ENCODE measurements at regions not wholly inside any gene's neighbourhood (a gene's known extent, or its start where the extent isn't known, plus 50 kb on each side); places are given as distances from the start of the nearest gene placed in this dataset.

DNA sequence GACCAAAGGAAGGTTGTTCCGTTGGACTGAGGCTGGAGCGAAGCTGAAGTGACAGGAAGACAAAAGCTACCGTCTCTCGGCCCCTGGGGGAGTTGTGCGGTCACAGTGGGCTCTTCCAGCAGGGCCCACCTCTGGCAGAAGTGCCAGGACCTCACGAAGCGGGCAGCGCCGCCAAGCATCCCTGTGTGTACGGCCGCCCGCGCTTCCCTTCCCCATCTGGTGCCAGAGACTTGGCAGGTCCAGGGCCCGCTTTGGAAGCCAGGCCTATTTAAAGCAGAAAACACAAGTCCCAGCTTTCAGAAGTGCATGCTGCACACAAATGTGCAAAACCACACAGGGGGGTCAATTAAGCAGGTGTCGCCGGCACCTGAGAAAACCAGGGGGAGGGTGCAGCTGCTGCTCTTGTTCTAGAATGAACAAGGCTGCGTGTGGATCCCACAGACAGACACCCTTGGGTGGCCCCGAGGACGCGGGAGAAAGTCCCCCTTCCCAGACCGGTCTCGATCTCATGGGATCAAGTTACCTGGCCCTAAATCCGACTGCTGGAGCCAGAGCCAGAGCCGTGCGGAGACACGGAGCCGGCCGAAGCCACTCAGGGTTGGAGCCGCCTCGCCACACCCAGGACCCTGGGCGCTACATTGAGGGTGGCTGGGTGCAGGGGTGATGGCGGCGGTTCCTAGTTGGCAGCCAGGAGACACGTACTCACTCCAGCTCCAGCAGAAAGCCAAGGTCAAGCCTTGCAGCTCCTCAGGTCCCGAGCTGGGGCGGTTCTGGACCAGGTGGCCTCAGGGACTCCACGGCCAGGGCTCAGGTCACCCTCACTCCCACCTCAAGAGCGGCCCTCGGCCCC lies 51.8 kb upstream of the PPP2R2D start:
- no peak for DNase-seq (ENCODE audit: low read depth in 2 of 2)

DNA sequence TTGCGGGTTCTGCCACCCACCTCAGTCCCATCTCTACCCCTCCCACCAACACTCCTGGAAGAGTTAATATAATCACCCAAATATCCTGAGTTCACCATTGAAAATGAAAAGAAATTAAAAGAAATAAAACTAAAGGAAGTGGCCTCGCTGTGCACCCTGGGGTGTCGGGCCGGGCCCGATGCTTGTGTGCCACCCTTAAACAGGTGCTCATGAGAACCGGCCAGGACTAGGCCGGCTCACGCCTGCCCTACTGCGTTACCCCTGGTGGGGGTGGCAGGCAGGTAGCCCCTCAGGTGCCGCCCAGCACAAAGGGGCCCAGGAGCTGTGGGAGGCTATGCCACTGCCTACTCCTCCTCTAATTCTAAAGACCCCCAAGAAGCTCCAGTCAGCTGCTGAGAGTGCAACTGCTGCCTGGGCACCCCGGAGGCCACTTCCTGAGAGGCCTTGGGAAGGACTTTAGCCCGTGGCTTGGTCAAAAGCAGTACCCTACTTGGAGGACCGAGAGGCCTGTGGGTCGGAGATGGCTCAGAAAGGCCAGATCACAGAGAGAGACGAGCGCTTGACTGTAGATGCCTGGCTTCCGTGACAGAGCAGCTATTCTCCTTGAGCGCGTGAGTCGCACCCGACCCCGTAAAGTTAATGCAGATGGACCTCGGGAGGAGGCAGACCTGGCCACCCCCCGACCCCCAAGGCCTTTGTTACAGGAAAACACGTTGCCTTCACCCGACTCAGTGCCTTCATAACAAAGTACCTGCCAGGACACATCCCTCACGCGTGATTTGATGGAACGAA lies 51.0 kb upstream of the PPP2R2D start:
- no peak for DNase-seq (ENCODE audit: low read depth in 2 of 2)

DNA sequence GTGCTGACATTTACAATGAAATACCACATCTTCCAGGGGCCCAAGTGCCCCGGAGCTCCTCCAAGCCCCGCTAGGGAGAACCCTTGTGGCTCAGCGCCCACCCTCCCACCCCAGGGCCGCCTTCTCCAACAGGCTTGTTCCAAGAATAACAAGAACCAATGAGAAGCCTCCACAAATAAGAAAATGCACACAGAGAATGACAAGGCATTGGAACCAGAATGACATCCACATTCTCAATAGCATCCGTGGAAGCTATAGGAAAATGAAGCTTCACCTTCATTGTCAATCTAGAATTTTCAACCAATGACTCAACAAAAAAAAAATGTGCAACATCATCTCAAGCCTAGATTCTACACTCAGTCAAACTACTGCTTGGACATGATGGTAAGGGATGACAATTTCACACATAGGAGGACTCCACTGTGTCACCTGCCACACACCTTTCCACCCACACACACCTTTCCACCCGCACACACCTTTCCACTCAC lies 50.4 kb upstream of the PPP2R2D start:
- DNase-seq (ENCODE audit: low read depth in 2 of 2) = no peak

All from stimulated activated CD8-positive, alpha-beta memory T cell treated with anti-CD3 and anti-CD28 coated beads, Interleukin-7, amount 100 ng/mL, for 4 hours (primary cell).